NB4 (cell line): ENCODE measurements at regions not wholly inside any gene's neighbourhood (a gene's known extent, or its start where the extent isn't known, plus 50 kb on each side); places are given as distances from the start of the nearest gene placed in this dataset.

Experiments used
- DNase-seq: peaks from one replicate; pipeline ENCODE4 v3.0.0; 2010; ENCODE audit warnings: low read depth
- H3K4me3 ChIP-seq: one replicate; pipeline ENCODE4 v1.5.1; 2011; ENCODE audit warnings: mild to moderate bottlenecking, low read depth, low read length, moderate library complexity
- MYC ChIP-seq: IDR thresholded peaks from 2 replicates; pipeline ENCODE4 v1.6.1; 2011; ENCODE audit warnings: low read depth, low read length
- POLR2A ChIP-seq: IDR thresholded peaks from 2 replicates; pipeline ENCODE4 v1.6.1; 2011; ENCODE audit warnings: mild to moderate bottlenecking; ENCODE audit not compliant: insufficient read length; ENCODE audit errors: extremely low read depth
- TF ChIP-seq, protein P1 (sequence below): IDR thresholded peaks from one replicate; pipeline ENCODE4 v1.5.1; 2012; ENCODE audit warnings: low read depth, low read length
- TF ChIP-seq, protein P2 (sequence below): IDR thresholded peaks from 2 replicates; pipeline ENCODE4 v1.6.1; 2011; ENCODE audit warnings: low read depth, low read length

DNA sequence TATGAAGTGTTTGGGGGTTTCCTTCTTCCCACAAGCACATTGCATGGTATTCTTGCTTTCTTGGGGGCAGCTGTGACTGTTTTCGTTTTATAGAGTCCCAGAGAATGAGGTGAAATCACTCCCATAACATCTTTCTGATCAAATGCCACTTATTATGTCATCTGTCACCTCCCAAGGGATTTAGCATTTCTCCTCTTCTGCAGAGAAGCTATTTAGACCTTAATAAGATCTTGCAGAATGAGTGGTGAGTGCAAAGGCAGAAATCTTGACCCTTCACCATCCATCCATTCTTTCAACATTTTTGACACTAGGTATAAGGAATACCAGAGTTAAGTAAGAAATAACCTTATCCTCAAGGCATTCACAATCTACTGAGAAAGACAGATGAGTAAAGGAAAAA, 318.6 kb upstream of the POU3F1 start:
- H3K4me3 ChIP-seq, result no peak overlapping the region

DNA sequence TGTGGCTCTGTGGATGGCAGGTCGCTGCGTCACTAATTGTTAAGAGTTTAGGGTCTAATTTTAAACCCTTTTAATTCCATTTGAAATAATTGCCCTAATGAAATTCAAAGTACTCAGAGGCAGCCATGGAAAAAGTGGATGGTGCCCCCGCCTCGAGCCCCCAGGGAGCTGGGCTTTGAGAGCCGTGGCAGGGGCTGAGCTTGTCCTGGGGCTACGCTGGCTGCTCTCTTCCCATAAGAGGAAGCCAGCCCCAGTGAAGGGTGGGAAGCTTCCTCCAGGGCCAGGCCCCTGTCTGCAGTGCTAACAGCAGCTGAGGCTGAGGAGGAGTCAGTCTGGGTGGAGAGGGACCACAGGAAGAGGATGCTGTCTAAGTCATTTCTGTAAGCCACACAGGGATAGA, 315.0 kb upstream of the POU3F1 start:
- DNase-seq, result no peak
- H3K4me3 ChIP-seq, result no peak overlapping the region
- no peak for TF ChIP-seq POLR2A
- no peak for TF ChIP-seq MYC
- TF ChIP-seq, protein P1, sequence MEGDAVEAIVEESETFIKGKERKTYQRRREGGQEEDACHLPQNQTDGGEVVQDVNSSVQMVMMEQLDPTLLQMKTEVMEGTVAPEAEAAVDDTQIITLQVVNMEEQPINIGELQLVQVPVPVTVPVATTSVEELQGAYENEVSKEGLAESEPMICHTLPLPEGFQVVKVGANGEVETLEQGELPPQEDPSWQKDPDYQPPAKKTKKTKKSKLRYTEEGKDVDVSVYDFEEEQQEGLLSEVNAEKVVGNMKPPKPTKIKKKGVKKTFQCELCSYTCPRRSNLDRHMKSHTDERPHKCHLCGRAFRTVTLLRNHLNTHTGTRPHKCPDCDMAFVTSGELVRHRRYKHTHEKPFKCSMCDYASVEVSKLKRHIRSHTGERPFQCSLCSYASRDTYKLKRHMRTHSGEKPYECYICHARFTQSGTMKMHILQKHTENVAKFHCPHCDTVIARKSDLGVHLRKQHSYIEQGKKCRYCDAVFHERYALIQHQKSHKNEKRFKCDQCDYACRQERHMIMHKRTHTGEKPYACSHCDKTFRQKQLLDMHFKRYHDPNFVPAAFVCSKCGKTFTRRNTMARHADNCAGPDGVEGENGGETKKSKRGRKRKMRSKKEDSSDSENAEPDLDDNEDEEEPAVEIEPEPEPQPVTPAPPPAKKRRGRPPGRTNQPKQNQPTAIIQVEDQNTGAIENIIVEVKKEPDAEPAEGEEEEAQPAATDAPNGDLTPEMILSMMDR, result no peak
- TF ChIP-seq, protein P2, sequence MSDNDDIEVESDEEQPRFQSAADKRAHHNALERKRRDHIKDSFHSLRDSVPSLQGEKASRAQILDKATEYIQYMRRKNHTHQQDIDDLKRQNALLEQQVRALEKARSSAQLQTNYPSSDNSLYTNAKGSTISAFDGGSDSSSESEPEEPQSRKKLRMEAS, result no peak

More for the DNA sequence above, 318.6 kb upstream of the POU3F1 start:
- TF ChIP-seq POLR2A (no peak), MYC (no peak)
- TF ChIP-seq, protein P1, result no peak
- TF ChIP-seq, protein P2, result no peak
- DNase-seq, result no peak

DNA sequence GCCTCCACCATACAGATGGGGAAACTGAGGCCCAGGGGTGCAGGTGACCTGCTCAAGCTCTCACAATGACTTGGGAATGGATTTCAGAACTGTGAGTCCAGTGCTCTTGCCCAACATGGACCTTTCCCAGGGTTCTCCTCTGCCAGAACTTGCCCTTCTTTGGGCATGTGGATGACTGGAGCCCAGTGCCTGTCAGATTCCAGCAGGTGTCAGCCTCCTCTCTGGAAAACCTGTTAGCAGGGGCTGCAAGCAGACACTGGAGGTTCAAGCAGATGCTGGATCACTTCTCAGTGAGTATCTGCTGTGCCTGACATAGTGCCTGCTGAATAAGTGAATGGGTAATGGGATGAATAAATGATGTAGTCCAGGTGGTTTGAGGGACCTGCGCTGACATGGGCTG, 314.2 kb upstream of the POU3F1 start:
- no peak overlapping the region for H3K4me3 ChIP-seq
- TF ChIP-seq POLR2A, result no peak
- no peak for TF ChIP-seq MYC
- TF ChIP-seq, protein P2, result no peak
- TF ChIP-seq, protein P1, result no peak
- DNase-seq, result no peak

DNA sequence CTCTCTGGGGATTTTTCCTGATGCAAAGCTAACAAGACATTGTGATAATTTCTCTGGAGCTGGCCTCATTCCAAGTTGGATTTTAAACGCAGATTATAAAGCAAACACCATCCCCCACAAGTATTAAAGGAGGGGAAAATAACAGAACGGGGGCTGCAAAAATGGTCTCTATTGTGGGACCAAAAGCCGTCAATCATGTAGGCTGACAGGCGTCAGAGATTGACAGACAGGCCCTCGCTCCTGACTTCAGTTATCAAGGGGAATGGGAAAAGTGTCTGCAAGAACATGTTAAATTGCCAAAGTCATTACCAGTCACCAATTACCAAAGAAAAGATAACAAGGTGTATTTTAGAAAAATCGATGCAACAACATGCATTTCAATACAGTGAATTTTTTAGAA, 307.4 kb upstream of the POU3F1 start:
- DNase-seq, result no peak
- no peak overlapping the region for H3K4me3 ChIP-seq
- TF ChIP-seq, protein P2, result no peak
- TF ChIP-seq POLR2A (no peak), MYC (no peak)
- TF ChIP-seq, protein P1, result no peak

DNA sequence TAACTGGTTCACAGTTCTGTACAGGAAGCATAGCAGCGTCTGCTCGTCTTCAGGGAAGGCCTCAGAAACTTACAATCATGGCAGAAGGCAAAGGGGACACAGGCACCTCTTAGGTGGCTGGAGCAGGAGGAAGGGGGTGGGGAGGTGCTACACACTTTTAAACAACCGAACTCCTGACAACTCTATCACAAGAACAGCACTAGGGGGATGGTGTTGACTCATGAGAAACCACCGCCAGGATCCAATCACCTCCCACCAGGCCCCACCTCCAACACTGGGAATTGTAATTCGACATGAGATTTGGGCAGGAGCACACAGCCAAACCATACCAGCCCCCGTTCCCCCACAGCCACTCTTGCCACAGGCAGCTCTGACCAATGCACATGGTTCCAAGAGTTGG, 306.3 kb upstream of the POU3F1 start:
- no peak overlapping the region for H3K4me3 ChIP-seq
- no peak for DNase-seq
- TF ChIP-seq, protein P2, result no peak
- TF ChIP-seq MYC, result no peak
- TF ChIP-seq POLR2A, result no peak
- TF ChIP-seq, protein P1, result no peak
